ENCODE measurements at regions not wholly inside any gene's neighbourhood (a gene's known extent, or its start where the extent isn't known, plus 50 kb on each side); places are given as distances from the start of the nearest gene placed in this dataset.

GRCh38 chr2:16251511-16252225, 311.3 kb downstream of the MYCN start:
- TF ChIP-seq EZH2phosphoT487 (conservative IDR thresholded peaks at IDR 0.05; ENCODE audit: low read length), result no peak
- TF ChIP-seq CTCF (IDR thresholded peaks at IDR 0.05; ENCODE audit: insufficient read depth, low read length, poor library complexity, severe bottlenecking), result no peak
- no peaks in the 10 kb centered on the region for H3K9me2 ChIP-seq (replicated peaks; ENCODE audit: insufficient read depth, low read length)
- H3F3A ChIP-seq (ENCODE audit: insufficient read depth), result no peaks in the 10 kb centered on the region
- H4K20me1 ChIP-seq (ENCODE audit: low read depth, low read length), result no peaks in the 10 kb centered on the region
- H3K36me3 ChIP-seq (ENCODE audit: low read length), result no peaks in the 10 kb centered on the region
- H3K4me2 ChIP-seq (ENCODE audit: low read depth, low read length, poor library complexity, severe bottlenecking), result no peak overlapping the region
- H3K27ac ChIP-seq (ENCODE audit: low read depth, low read length), result no peak overlapping the region
- no peaks in the 10 kb centered on the region for H3K27me3 ChIP-seq (ENCODE audit: low read length)
- no peak overlapping the region for H2AFZ ChIP-seq (ENCODE audit: low read depth, low read length, severe bottlenecking)
- no peaks in the 10 kb centered on the region for H3K79me2 ChIP-seq (ENCODE audit: insufficient read depth, low read length)
- H3K9me3 ChIP-seq (ENCODE audit: insufficient read depth, low read length), result no peaks in the 10 kb centered on the region
- H3K4me3 ChIP-seq (ENCODE audit: insufficient read depth, low read length, poor library complexity, severe bottlenecking), result no peak overlapping the region
- H3K9ac ChIP-seq (ENCODE audit: low read length), result no peak overlapping the region

- no peak overlapping the region for H3K9ac ChIP-seq (ENCODE audit: low read length)
- no peaks in the 10 kb centered on the region for H3F3A ChIP-seq (ENCODE audit: insufficient read depth)
- TF ChIP-seq EZH2phosphoT487 (conservative IDR thresholded peaks at IDR 0.05; ENCODE audit: low read length) (no peak), CTCF (IDR thresholded peaks at IDR 0.05; ENCODE audit: insufficient read depth, low read length, poor library complexity, severe bottlenecking) (no peak)
- H3K27ac ChIP-seq (ENCODE audit: low read depth, low read length), result no peak overlapping the region
- no peaks in the 10 kb centered on the region for H3K36me3 ChIP-seq (ENCODE audit: low read length)
- H3K9me2 ChIP-seq (replicated peaks; ENCODE audit: insufficient read depth, low read length), result no peaks in the 10 kb centered on the region
- no peaks in the 10 kb centered on the region for H4K20me1 ChIP-seq (ENCODE audit: low read depth, low read length)
- H2AFZ ChIP-seq (ENCODE audit: low read depth, low read length, severe bottlenecking), result no peak overlapping the region
- no peaks in the 10 kb centered on the region for H3K27me3 ChIP-seq (ENCODE audit: low read length)
- H3K9me3 ChIP-seq (ENCODE audit: insufficient read depth, low read length), result no peaks in the 10 kb centered on the region
- no peaks in the 10 kb centered on the region for H3K79me2 ChIP-seq (ENCODE audit: insufficient read depth, low read length)
- no peak overlapping the region for H3K4me2 ChIP-seq (ENCODE audit: low read depth, low read length, poor library complexity, severe bottlenecking)
- no peak overlapping the region for H3K4me3 ChIP-seq (ENCODE audit: insufficient read depth, low read length, poor library complexity, severe bottlenecking)
Measured at GRCh38 chr2:16250886-16251285, 310.5 kb downstream of the MYCN start.

- no peaks in the 10 kb centered on the region for H3K79me2 ChIP-seq (ENCODE audit: insufficient read depth, low read length)
- no peaks in the 10 kb centered on the region for H3K9me3 ChIP-seq (ENCODE audit: insufficient read depth, low read length)
- no peak for TF ChIP-seq CTCF (IDR thresholded peaks at IDR 0.05; ENCODE audit: insufficient read depth, low read length, poor library complexity, severe bottlenecking)
- TF ChIP-seq EZH2phosphoT487 (conservative IDR thresholded peaks at IDR 0.05; ENCODE audit: low read length), result no peak
- H3K27ac ChIP-seq (ENCODE audit: low read depth, low read length), result no peak overlapping the region
- H3K4me3 ChIP-seq (ENCODE audit: insufficient read depth, low read length, poor library complexity, severe bottlenecking), result no peak overlapping the region
- no peak overlapping the region for H3K4me2 ChIP-seq (ENCODE audit: low read depth, low read length, poor library complexity, severe bottlenecking)
- H3K27me3 ChIP-seq (ENCODE audit: low read length), result no peaks in the 10 kb centered on the region
- H4K20me1 ChIP-seq (ENCODE audit: low read depth, low read length), result no peaks in the 10 kb centered on the region
- no peaks in the 10 kb centered on the region for H3K9me2 ChIP-seq (replicated peaks; ENCODE audit: insufficient read depth, low read length)
- no peak overlapping the region for H2AFZ ChIP-seq (ENCODE audit: low read depth, low read length, severe bottlenecking)
- no peaks in the 10 kb centered on the region for H3K36me3 ChIP-seq (ENCODE audit: low read length)
- H3F3A ChIP-seq (ENCODE audit: insufficient read depth), result no peaks in the 10 kb centered on the region
- no peak overlapping the region for H3K9ac ChIP-seq (ENCODE audit: low read length)
Measured at GRCh38 chr2:16250466-16250865, 310.1 kb downstream of the MYCN start.
